ENCODE measurements at regions not wholly inside any gene's neighbourhood (a gene's known extent, or its start where the extent isn't known, plus 50 kb on each side); places are given as distances from the start of the nearest gene placed in this dataset.

DNA sequence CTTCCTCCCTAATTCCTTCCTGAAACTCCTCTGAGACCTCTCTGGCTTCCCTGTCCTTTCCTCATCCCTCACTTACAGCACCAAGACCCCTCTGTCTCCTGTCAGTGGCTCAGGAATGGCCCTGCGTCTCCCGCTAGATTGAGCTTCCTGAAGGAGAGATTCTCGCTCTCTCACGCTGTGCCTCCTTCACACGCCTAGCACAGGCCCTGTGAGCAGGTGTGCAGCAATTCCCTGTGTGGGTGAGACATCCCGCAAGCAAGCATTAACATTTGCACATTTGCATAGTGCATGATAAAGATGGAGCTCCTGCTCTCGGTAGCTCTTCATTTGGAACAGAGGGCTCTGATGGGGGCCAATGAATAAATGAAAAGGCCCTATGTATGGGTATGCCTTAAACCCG lies 159.8 kb downstream of the ADAMTS15 start:
- no peak overlapping the region for H3K4me3 ChIP-seq (ENCODE audit: low read depth, low read length)
- no peak for TF ChIP-seq CTCF (IDR thresholded peaks at IDR 0.05; ENCODE audit: low read depth, low read length, missing control alignments)
- DNase-seq (ENCODE audit: low read depth): no peak
- in situ Hi-C loops (cut with HindIII; ENCODE audit: low sequenced_read_pairs): no loop called here

- no peak overlapping the region for H3K4me3 ChIP-seq (ENCODE audit: low read depth, low read length)
- no peak for DNase-seq (ENCODE audit: low read depth)
- in situ Hi-C loops (cut with HindIII; ENCODE audit: low sequenced_read_pairs): no loop called here
- no peak for TF ChIP-seq CTCF (IDR thresholded peaks at IDR 0.05; ENCODE audit: low read depth, low read length, missing control alignments)
These were observed 160.9 kb downstream of the ADAMTS15 start for GRCh38 chr11:130609121-130610035.

- no peak for TF ChIP-seq CTCF (IDR thresholded peaks at IDR 0.05; ENCODE audit: low read depth, low read length, missing control alignments)
- no peak for DNase-seq (ENCODE audit: low read depth)
- H3K4me3 ChIP-seq (ENCODE audit: low read depth, low read length): no peak overlapping the region
- in situ Hi-C loops (cut with HindIII; ENCODE audit: low sequenced_read_pairs): no loop called here
These were observed 163.4 kb downstream of the ADAMTS15 start for GRCh38 chr11:130611791-130612251.

GRCh38 chr11:130612291-130612851 lies 163.9 kb downstream of the ADAMTS15 start:
- in situ Hi-C loops (cut with HindIII; ENCODE audit: low sequenced_read_pairs): no loop called here
- no peak overlapping the region for H3K4me3 ChIP-seq (ENCODE audit: low read depth, low read length)
- no peak for DNase-seq (ENCODE audit: low read depth)
- no peak for TF ChIP-seq CTCF (IDR thresholded peaks at IDR 0.05; ENCODE audit: low read depth, low read length, missing control alignments)

- DNase-seq (ENCODE audit: low read depth): no peak
- TF ChIP-seq CTCF (IDR thresholded peaks at IDR 0.05; ENCODE audit: low read depth, low read length, missing control alignments): no peak
- no peak overlapping the region for H3K4me3 ChIP-seq (ENCODE audit: low read depth, low read length)
- in situ Hi-C loops (cut with HindIII; ENCODE audit: low sequenced_read_pairs): no loop called here
These were observed 165.0 kb downstream of the ADAMTS15 start for GRCh38 chr11:130613396-130613795.

GRCh38 chr11:130614591-130614990 lies 166.1 kb downstream of the ADAMTS15 start:
- DNase-seq (ENCODE audit: low read depth): no peak
- in situ Hi-C loops (cut with HindIII; ENCODE audit: low sequenced_read_pairs): no loop called here
- H3K4me3 ChIP-seq (ENCODE audit: low read depth, low read length): no peak overlapping the region
- TF ChIP-seq CTCF (IDR thresholded peaks at IDR 0.05; ENCODE audit: low read depth, low read length, missing control alignments): no peak

Measured in astrocyte of the cerebellum (primary cell).